ENCODE measurements at regions not wholly inside any gene's neighbourhood (a gene's known extent, or its start where the extent isn't known, plus 50 kb on each side); places are given as distances from the start of the nearest gene placed in this dataset.
"Not testable (repeated sequence)": the region's sequence is repeated elsewhere in the genome, so short reads cannot be mapped to it uniquely, and the experiment has no call there.

GRCh38 chr6:67467341-67467740 is 1167.7 kb upstream of the ADGRB3 start:
- no peak for DNase-seq

- DNase-seq = not testable (repeated sequence)
Observed at GRCh38 chr6:67462725-67463124, 1172.4 kb upstream of the ADGRB3 start.

DNA sequence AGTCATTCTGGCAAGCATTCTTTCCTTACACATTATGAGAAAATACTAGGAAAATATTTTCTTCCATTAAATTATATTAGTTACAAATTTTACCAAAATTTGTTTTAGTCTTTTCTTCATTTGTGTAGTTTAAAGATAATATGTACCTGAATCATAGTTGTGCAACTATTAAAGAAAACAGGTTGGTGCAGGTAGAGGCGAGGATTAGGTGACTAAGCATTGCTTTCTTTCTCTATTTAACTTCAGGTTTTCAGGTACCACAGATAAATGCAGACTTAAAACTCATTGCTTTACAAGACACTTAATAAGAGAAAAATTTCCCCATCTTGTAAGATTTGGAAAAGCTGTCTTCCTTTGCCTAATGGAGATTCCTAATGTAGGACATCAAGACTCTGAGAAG is 1175.5 kb upstream of the ADGRB3 start:
- no peak for DNase-seq

DNA sequence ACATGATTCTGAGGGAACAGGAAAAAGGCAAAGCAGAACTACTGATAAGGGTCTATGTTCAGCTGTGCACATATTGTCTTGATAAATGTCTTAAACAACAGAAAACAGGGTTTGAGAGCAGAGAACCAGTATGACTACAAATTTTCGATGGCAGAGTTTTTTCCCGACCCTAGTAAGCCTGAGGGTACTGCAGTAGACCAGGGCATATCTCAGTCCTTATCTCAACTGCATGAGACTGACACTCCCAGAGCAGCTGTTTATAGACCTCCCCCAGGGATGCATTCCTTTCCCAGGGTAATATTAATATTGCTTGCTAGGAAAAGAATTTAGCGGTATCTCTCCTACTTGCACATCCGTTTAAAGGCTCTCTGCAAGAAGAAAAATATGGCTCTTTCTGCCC is 1176.8 kb upstream of the ADGRB3 start:
- no peak for DNase-seq

DNA sequence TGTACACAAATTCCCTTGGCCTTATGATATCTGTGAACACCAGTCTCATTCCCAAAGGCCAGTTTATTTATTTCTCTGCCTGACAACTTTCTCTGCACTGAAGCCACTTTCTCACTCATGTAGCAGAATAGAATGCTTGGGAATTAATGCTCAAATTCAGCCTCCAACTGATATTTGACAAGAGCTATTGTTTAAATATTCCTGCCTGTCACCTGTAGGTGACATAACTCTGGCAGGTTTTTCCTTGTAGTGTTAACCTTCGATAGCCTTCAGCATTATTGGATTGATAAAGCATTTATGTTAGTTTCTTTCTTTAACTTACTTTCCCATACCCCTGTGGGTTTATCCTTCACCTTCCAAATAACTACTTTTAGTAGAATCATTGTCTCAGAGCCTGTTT is 1183.2 kb upstream of the ADGRB3 start:
- no peak for DNase-seq

- peak; percentile 74 to 75 for DNase-seq
Observed at GRCh38 chr6:67450641-67451040, 1184.4 kb upstream of the ADGRB3 start.

- DNase-seq = no peak
Observed at GRCh38 chr6:67449602-67450001, 1185.5 kb upstream of the ADGRB3 start.

DNA sequence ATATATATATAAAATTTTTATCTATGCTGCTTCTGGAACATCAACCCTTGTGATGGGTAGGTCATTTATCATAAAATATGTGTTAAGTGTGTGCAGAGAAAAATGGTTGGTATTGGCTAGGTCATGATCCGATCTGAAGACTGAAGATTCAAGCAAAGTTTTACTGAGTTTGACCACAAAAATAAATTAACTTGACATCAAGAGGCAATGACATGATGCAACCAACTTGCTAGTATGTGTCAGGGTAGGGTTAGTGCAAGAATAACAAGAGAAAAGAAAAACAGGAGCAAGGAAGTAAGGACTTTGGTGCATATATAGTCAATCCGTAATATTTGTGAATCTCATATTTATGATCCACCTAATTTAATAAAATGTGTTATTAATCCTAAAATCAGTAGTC is 1202.0 kb upstream of the ADGRB3 start:
- no peak for DNase-seq

GRCh38 chr6:67431076-67431475 is 1204.0 kb upstream of the ADGRB3 start:
- no peak for DNase-seq

DNA sequence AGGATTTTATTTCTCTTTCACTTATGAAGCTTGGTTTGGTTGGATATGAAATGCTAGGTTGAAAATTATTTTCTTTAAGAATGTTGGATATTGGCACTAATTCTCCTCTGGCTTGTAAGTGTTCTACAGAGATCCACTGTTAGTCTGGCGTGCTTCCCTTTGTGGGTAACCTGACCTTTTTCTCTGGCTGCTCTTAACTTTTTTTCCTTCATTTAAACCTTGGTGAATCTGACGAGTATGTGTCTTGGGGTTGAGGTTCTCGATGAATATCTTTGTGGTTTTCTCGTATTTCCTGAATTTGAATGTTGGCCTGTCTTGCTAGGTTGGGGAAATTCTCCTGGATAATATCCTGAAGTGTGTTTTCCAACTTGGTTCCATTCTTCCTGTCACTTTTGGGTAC is 1208.4 kb upstream of the ADGRB3 start:
- not testable (repeated sequence) for DNase-seq

- DNase-seq = no peak
Observed at GRCh38 chr6:67412035-67412434, 1223.0 kb upstream of the ADGRB3 start.

DNA sequence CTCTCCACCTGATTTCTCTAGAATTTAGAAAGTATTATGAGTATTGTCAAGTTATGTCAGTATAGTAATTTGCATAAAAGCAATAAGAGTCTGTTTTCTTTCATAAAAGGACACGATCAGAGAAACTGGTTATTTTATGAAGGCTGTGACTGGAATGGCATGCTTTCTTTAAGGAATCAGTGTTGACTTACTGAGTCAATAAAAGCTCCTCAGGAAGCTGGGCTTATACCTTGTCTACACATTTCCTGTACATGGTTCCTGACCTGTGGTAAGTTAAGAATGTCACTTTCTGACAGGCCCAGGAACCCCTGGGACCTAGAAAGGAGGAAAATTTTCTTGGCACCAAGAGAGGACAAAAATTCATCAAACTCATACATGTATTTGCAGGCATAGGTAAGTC is 1224.0 kb upstream of the ADGRB3 start:
- no peak for DNase-seq

GRCh38 chr6:67394254-67394653 is 1240.8 kb upstream of the ADGRB3 start:
- DNase-seq = no peak

DNA sequence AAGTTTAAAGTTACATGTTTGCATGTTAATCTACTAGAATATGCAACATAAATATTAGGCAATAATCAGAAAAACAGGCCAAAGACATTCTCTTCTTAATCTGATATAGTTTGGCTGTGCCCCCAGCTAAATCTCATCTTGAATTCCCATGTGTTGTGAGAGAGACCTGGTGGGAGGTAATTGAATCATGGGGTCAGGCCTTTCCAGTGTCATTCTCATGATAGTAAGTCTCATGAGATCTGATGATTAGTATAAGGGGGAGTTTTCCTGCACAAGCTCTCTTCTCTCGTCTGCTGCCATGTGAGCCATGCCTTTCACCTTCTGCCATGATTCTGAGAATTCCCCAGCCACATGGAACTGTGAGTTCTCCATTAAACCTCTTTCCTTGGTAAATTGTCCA is 1241.7 kb upstream of the ADGRB3 start:
- no peak for DNase-seq

- DNase-seq = no peak
Observed at GRCh38 chr6:67391955-67392354, 1243.1 kb upstream of the ADGRB3 start.

- no peak for DNase-seq
Observed at GRCh38 chr6:67369679-67370078, 1265.4 kb upstream of the ADGRB3 start.

DNA sequence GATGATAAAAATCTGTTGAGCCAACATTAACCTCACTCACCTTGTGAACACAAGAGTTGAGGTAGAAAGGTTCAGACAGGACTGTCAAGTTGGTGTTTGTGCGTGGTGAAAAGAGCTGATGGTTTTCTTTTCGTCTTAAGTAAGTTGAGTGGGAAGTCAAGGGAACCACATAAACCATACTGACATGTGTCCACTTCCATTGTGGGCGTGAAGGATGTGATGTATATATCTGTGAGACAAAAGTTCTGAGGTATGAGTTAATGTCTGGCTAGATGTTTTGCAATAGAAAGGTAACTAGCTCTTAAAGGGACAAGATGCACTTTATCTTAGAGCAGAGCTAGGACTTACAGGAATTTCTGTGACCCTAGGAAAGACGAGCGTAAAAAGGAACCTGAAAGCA is 1272.1 kb upstream of the ADGRB3 start:
- no peak for DNase-seq

- no peak for DNase-seq
Observed at GRCh38 chr6:67361264-67361663, 1273.8 kb upstream of the ADGRB3 start.

DNA sequence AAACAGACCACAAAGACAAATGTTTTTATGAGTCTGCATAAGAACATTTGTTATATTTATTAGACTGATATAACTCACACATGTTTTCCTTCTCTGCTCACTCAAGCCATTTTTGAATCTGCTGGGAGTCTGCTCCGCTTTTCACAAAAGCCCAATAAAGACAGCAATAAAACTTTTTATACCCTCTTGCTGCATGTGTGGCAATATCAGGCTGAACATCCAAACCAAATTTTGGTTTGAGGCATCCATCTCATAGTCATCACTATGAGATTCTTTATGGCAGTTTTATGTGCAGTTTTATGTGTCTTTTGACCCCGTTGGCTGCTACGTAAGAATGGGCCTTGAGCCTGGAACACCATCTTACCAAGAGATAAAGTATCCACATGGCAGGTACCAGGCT is 1276.8 kb upstream of the ADGRB3 start:
- DNase-seq = no peak

- DNase-seq = no peak
Observed at GRCh38 chr6:67353861-67354260, 1281.2 kb upstream of the ADGRB3 start.

DNA sequence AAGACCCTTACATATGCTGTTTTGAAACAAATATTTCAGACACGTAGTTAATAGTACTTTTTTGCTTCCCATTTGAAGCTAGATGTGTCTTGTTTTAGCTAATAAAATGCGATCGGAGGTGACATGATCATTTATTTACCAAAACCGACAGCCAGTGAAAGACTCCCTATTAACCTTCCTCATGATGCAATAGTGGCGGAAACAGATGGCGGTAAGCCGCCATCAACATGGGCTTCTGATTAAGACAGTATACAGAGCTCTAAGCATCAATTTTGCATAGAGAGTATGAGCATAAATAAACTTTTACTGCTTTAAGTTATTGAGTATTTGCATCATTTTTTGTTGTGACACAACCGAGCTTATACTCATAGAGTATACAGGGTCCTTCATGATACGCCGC is 1282.4 kb upstream of the ADGRB3 start:
- DNase-seq = no peak

GRCh38 chr6:67350729-67351128 is 1284.4 kb upstream of the ADGRB3 start:
- DNase-seq = no peak

GRCh38 chr6:67345946-67346345 is 1289.1 kb upstream of the ADGRB3 start:
- no peak for DNase-seq

DNA sequence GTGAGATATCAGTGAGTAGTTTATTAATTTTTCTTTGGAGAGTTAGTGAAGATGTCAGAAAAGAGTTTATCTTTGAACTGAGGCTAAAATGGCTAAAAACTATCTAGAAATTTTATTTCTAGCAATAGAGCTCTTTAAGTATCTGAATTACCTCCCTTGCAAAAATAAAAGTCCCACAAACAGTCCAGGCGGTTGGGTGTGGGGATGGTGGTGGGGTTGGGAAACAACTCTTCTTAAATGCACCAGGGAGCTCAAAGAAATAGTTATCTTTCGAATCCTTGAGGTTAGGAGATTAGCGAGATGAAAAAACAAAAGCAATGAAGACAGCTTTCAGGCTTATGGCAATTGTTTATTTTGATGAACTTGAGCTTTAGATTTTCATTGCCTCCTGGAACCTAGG is 1299.1 kb upstream of the ADGRB3 start:
- DNase-seq = no peak

GRCh38 chr6:67331304-67331703 is 1303.8 kb upstream of the ADGRB3 start:
- no peak for DNase-seq

GRCh38 chr6:67328269-67328668 is 1306.8 kb upstream of the ADGRB3 start:
- DNase-seq = no peak
